Epithelial cell of prostate (primary cell): ENCODE measurements at regions not wholly inside any gene's neighbourhood (a gene's known extent, or its start where the extent isn't known, plus 50 kb on each side); places are given as distances from the start of the nearest gene placed in this dataset.
"Not testable (repeated sequence)": the region's sequence is repeated elsewhere in the genome, so short reads cannot be mapped to it uniquely, and the experiment has no call there.

Experiments
- DNase-seq: peaks from one replicate; pipeline ENCODE4 v3.0.0-alpha.2; 2011; ENCODE audit warnings: low read depth, low spot score
- H3K27ac ChIP-seq: fragments of 450-650 bp; 2 replicates; pipeline ENCODE4 v1.5.1; 2017; ENCODE audit warnings: mild to moderate bottlenecking

GRCh38 chr18:14979875-14980274 is 231.9 kb downstream of the ANKRD30B start:
- DNase-seq: no peak
- no peak overlapping the region for H3K27ac ChIP-seq

GRCh38 chr18:14984531-14984930 is 236.6 kb downstream of the ANKRD30B start:
- not testable (repeated sequence) for H3K27ac ChIP-seq, DNase-seq

- not testable (repeated sequence) for DNase-seq, H3K27ac ChIP-seq
These were observed 237.5 kb downstream of the ANKRD30B start for GRCh38 chr18:14985291-14986013.

- DNase-seq, H3K27ac ChIP-seq: not testable (repeated sequence)
These were observed 239.4 kb downstream of the ANKRD30B start for GRCh38 chr18:14987377-14987776.

- not testable (repeated sequence) for DNase-seq, H3K27ac ChIP-seq
These were observed 240.2 kb downstream of the ANKRD30B start for GRCh38 chr18:14987960-14988710.

- H3K27ac ChIP-seq, DNase-seq: not testable (repeated sequence)
These were observed 241.6 kb downstream of the ANKRD30B start for GRCh38 chr18:14989569-14989968.

GRCh38 chr18:14991934-14992445 is 244.0 kb downstream of the ANKRD30B start:
- H3K27ac ChIP-seq, DNase-seq: not testable (repeated sequence)

GRCh38 chr18:14992758-14993157 is 244.8 kb downstream of the ANKRD30B start:
- H3K27ac ChIP-seq, DNase-seq: not testable (repeated sequence)

GRCh38 chr18:14995023-14995422 is 247.1 kb downstream of the ANKRD30B start:
- DNase-seq: not testable (repeated sequence)

GRCh38 chr18:14997357-14997756 is 249.4 kb downstream of the ANKRD30B start:
- H3K27ac ChIP-seq: no peak overlapping the region
- DNase-seq: no peak

More at GRCh38 chr18:14995023-14995422, 247.1 kb downstream of the ANKRD30B start:
- H3K27ac ChIP-seq: not testable (repeated sequence)

- not testable (repeated sequence) for H3K27ac ChIP-seq, DNase-seq
These were observed 249.9 kb downstream of the ANKRD30B start for GRCh38 chr18:14997899-14998298.

- not testable (repeated sequence) for H3K27ac ChIP-seq, DNase-seq
These were observed 250.5 kb downstream of the ANKRD30B start for GRCh38 chr18:14998360-14999042.

GRCh38 chr18:14999085-14999975 is 251.4 kb downstream of the ANKRD30B start:
- DNase-seq: no peak
- H3K27ac ChIP-seq: no peak overlapping the region

- not testable (repeated sequence) for H3K27ac ChIP-seq, DNase-seq
These were observed 252.4 kb downstream of the ANKRD30B start for GRCh38 chr18:15000119-15001037.

GRCh38 chr18:15001038-15001794 is 253.2 kb downstream of the ANKRD30B start:
- not testable (repeated sequence) for DNase-seq, H3K27ac ChIP-seq

GRCh38 chr18:15001795-15002107 is 253.8 kb downstream of the ANKRD30B start:
- DNase-seq, H3K27ac ChIP-seq: not testable (repeated sequence)

GRCh38 chr18:15002765-15003164 is 254.8 kb downstream of the ANKRD30B start:
- H3K27ac ChIP-seq, DNase-seq: not testable (repeated sequence)

GRCh38 chr18:15003231-15003630 is 255.3 kb downstream of the ANKRD30B start:
- H3K27ac ChIP-seq, DNase-seq: not testable (repeated sequence)
